SK-MEL-5 (cell line): ENCODE measurements at regions not wholly inside any gene's neighbourhood (a gene's known extent, or its start where the extent isn't known, plus 50 kb on each side); places are given as distances from the start of the nearest gene placed in this dataset.
A peak's percentile ranks its signal among the peaks of the same experiment; 100 is the strongest.

ENCODE experiments used
- DNase-seq: peaks from one replicate; pipeline ENCODE4 v3.0.0-alpha.2; 2016; ENCODE audit warnings: low read depth, low spot score
- in situ Hi-C: cut with HindIII; loops from 2 replicates; pipeline ENCODE4 v1.10.0; 2016; ENCODE audit warnings: low sequenced_read_pairs, high pct_unique_total_duplicates, low pct_unique_long_range_greater_than_20kb

DNA sequence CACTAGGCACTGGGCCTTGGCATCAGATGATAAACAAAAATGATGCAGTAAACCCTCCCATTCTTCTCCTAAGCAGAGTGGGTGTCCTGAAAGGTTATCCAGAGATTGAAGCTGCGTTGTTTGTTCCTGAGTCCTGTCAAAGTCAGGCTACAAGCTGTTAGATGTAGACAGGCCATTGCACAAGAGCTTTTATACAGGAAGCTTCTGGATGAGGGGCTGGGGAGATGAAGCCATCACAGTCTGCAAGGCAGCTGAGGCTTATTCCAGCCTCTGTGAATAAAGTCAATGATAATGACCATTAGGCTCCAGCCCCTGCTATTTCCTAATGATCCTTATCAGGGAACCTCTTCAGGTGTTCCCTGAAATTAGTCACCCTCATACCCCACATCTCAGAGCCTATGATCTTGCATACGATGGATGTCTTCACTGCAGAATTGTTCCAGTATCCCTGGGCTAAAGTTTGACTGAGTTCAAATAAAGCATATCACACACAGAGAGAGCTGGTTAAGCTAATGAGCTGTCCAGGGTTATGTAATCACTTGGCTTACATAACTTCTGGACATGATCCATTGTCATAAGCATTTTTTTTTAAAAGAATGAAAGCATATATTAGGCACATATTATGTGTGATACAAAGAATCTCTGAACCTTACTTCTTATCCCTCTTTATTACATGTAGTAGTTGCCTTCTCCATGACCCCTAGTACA lies 337.1 kb upstream of the OR4E1 start:
- in situ Hi-C loops, result no loop called here
- DNase-seq, result no peak

DNA sequence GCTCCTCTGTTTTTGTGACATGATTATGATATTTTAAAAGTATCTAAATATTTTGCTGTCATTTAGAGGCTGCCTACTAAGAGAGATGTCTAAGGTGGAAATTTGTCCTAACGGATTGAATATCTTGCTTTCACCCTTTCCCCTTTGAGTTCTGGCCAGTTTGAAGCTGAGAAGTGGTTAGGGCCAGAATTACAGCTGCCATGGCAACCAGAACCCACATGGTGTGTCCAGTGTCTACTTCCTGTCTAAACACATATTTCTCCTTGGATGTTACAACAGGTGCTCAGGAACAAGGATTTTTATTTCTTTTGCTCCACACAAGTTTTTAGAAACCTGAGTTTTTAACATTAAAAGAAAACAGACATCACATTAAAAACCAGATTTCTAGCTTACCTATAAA lies 335.1 kb upstream of the OR4E1 start:
- in situ Hi-C loops, result no loop called here
- no peak for DNase-seq

DNA sequence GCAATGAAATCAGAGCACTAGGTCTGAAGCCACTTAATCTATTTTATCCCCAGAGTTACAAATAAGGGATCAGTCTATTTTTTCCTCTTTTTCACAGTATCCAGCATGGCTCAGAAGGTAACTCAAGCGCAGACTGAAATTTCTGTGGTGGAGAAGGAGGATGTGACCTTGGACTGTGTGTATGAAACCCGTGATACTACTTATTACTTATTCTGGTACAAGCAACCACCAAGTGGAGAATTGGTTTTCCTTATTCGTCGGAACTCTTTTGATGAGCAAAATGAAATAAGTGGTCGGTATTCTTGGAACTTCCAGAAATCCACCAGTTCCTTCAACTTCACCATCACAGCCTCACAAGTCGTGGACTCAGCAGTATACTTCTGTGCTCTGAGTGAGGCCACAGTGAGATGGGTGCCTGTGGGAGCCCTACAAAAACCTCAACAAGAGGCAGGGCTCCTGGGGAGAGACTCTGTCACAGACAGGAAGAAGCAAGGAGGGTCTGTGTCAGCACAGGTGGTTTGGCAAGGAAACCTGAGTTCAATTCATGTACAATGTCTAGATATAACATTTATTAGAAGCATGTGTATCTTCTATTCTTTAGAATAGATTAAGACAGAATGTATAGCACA lies 334.3 kb upstream of the OR4E1 start:
- in situ Hi-C loops, result no loop called here
- DNase-seq, result no peak

DNA sequence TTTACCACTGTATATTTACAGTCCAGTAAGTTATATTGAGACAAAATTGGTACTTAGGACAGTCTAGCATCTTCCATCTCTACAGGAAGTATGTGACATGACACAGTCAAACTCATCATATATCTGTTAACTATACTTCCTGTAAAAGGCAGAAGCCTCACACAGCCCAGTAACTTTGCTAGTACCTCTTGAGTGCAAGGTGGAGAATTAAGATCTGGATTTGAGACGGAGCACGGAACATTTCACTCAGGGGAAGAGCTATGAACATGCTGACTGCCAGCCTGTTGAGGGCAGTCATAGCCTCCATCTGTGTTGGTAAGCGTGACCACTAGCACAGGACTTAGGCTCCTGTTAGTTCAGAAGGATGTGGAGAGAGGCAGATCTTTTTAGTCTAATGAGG lies 333.7 kb upstream of the OR4E1 start:
- in situ Hi-C loops, result no loop called here
- no peak for DNase-seq

DNA sequence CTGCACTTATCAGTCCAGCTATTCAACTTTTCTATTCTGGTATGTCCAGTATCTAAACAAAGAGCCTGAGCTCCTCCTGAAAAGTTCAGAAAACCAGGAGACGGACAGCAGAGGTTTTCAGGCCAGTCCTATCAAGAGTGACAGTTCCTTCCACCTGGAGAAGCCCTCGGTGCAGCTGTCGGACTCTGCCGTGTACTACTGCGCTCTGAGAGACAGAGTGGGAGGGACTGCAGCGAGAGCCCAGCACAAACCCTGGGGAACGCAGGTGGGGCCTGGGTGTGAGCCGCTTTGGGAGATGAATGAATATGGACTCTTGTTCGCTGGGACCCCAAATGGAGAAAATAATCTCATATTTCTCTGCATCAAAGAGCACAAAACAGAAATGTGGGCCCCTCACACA lies 329.8 kb upstream of the OR4E1 start:
- in situ Hi-C loops, result no loop called here
- no peak for DNase-seq

DNA sequence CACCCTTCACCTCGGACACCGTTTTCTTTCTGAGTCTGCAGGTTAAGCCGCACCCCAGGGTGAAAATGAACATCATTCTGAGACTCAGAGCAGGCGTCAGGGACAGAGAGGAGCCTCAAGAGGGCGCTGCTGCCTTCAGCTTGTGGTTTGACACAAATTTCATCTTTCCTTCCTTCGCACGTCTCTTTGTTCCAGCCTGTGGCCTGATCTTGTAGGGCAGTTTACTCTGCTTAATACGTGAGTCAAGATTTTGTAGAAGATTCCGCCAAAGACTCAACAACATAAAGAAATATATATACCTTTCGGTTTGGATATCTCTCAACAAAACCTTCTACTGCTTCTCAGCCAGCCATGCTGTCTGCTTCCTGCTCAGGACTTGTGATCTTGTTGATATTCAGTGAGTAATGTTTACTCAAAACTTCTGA lies 329.3 kb upstream of the OR4E1 start:
- in situ Hi-C loops, result no loop called here
- DNase-seq, result peak; percentile 72

DNA sequence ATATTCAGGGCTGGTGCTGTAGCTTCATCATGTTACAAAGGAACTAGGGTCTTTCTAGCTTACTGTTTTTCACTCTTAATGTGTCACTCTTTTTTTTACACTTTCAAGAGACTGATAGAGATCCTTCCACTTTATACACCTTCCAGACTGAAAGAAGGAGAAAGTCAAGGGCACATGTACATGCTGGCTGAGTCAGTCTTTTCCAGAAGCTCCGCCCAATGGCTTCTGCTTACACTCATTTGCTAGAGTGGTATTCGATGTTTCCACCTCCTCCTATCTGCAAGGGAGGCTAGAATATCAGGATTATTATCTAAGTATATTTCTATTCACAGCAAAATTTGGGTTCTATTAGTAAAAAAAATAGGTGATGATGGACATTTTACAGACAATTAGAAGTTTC lies 325.8 kb upstream of the OR4E1 start:
- no peak for DNase-seq
- in situ Hi-C loops, result no loop called here

DNA sequence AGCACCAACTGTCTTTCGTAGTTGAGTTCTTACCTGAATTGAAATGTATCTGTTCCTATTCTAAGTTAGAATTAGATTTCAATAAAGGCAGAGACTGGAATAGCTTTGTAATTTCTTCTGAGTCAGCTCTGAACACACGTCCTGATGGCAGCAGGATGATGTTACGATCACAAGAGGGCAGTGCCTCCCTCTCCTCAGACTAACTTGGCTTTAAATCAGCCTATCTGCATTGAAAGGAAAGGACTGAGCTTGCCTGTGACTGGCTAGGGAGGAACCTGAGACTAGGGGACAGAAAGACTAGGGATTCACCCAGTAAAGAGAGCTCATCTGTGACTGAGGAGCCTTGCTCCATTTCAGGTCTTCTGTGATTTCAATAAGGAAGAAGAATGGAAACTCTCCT lies 323.7 kb upstream of the OR4E1 start:
- in situ Hi-C loops, result no loop called here

DNA sequence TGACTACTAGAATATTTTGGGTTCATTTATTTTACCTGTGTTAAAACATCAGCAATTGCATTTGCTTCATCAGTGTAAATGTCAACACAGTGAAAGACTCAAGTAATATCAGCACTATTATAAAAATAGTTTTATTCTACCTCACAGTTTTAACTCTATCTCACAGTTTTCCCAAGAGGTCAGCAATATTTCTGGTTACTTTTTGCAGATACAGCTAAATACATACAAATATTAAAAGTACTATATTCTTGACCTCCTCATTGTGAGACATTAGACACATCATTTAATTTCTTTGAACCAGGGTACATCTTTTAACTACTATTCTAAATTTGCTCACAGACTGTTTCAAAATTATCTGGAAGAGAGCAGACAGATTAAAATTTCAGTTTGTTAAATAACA lies 321.7 kb upstream of the OR4E1 start:
- DNase-seq, result no peak
- in situ Hi-C loops, result no loop called here

More for the DNA sequence above, 323.7 kb upstream of the OR4E1 start:
- DNase-seq, result peak; percentile 77

DNA sequence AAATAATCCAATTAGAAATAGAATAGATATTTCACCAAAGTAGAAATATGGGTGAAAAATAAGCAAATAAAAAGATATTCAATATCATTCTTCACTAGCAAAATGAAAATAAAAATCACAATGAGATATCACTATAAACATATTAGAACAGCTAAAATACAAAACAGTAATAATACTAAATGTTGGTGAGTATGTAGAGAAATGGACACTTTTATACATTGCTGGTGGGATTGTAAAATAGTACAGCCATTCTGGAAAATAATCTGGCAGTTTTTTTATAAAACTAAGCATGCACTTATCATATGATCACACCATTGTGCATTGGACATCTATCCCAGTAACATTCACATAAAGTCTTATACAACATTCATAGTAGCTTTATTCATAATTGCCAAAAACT lies 320.2 kb upstream of the OR4E1 start:
- in situ Hi-C loops, result no loop called here
- DNase-seq, result no peak

DNA sequence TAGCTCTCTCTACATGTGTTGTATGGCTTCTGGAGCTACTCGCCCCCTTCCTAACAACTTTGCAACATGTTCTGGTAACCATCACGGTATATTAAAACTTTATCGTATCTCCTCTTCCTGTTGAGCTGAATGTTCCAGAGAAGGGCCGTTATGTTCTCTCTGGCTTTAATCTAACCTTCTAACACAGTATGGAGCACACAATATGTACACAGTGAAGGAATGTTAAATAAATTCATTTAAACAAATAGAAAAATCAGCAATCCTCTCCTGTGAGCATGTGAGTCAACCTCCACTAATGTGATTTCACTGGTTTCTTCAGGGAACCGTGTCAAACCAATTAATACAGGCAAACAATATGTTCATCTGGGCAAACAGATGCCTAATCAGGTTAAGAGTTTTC lies 319.5 kb upstream of the OR4E1 start:
- in situ Hi-C loops, result no loop called here
- no peak for DNase-seq

DNA sequence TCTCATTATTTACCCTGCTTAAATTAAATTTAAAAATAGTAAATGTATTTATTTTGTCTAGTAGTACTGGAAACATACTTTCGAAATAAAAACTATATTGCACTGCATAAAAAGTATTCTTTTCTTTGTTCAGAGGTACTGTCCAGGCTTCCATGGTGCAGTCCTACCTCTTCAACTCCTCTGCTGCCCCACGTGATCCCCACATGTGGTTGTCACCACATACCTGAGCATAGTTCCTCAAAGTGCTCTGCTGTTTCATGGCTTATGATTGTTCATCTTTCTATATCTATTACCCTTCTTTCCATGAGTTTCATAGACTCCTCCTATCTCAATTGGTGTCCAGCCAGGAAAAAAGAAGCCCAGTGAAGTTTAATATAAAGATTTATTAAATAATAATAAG lies 317.5 kb upstream of the OR4E1 start:
- in situ Hi-C loops, result no loop called here
- no peak for DNase-seq

DNA sequence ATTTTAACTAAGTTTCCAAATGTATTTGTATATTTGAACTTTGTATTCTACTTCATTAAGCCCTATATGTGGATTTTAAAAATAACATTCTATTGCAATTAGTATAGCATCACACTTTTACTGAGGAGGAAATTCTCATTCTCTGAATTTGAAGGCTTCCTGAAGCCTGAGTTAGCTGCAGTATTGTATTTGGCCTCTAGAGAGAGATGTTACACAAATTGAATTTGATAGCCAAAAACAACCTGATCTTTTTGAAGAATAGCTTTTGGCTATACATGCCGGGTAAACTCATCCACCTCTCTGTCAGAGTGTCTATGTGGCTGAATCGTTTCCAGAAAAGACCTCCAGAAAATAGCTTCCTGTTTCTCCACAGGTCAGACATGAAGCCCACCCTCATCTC lies 316.5 kb upstream of the OR4E1 start:
- in situ Hi-C loops, result no loop called here
- DNase-seq, result peak; percentile 44

DNA sequence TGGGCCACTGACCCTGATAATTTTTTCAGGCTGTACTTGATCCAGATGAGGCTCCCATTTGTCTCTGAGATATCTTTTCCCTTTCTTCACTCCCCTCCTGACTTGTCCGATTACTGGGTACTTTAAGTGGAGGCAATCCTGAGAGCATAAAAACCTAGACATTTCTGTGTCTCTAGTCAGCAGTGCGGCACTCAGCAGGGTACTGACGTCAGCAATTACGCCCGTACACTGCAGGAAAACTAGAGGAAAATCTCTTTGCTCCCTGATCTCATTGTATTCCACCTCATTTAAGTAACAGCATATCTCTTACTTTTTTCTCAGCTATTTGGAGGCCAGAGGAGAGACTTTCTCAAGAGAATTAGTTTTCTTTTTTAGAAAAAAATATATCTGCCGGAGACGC lies 315.5 kb upstream of the OR4E1 start:
- in situ Hi-C loops, result no loop called here
- DNase-seq, result peak; percentile 68

DNA sequence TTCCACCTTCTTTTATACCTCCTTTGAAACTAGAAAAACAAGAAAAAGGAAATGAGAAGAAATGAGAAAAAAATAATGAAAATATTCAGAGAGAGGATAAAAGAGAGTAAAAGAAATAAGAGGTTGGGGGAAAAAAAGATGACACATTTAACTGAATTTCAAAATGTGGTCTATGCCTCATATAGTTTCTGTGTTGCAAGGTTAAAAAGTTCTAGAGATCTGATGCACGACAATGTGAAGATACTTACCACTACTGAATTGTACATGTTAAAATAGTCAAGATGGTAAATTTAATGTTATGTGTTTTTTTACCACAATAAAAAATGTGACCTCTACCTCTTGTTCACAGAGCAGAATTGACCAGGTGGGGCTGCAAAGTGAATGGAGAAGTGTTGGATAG lies 314.8 kb upstream of the OR4E1 start:
- in situ Hi-C loops, result no loop called here
- no peak for DNase-seq

DNA sequence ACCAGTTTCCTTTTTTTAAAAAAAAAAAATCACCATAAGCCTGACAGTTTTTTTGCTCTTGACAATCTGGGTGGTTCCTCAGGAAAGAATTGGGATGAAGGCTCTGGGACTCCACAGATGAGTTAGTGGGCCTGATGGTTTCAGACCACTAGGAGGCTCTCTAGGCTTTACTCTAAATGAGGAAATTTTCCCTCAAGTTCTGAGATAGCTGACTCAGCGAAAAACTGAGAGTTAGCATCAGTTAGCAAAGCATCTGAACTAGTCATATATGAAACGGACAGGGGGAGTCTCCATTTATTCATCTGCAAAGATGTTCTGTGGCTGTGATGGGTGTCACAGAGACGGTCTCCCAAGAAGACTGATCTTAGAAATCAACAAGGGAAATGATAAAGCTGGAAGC lies 314.3 kb upstream of the OR4E1 start:
- peak; percentile 75 for DNase-seq
- in situ Hi-C loops, result no loop called here

DNA sequence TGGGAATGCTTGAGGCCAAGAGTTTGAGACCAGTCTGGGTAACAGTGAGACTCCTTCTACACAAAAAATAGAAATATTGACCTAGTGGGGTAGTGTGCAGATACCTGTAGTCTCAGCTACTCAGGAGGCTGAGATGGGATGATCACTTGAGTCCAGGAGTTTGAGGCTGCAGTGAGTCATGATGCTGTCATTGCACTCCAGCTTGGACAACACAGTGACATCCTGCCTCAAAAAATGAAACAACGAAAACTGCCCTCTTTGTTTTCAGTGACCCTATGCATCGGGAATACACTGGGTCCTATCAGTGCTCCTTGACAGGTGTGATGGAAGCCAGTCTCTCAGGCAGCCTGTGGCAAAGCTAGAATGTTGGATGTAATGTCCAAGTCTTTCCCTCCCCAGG lies 311.5 kb upstream of the OR4E1 start:
- no peak for DNase-seq
- in situ Hi-C loops, result no loop called here

DNA sequence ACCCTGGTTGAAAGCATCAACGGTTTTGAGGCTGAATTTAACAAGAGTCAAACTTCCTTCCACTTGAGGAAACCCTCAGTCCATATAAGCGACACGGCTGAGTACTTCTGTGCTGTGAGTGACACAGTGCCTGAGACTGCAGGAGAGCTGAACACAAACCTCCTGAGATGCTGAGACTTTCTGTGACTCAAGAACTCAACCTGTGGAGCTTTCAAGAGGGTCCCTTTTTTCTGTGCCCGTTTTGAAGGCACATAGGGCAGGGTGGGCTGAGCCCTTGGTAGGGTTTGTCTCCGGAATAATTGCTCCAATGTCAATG lies 305.3 kb upstream of the OR4E1 start:
- in situ Hi-C loops, result no loop called here
- DNase-seq, result no peak

DNA sequence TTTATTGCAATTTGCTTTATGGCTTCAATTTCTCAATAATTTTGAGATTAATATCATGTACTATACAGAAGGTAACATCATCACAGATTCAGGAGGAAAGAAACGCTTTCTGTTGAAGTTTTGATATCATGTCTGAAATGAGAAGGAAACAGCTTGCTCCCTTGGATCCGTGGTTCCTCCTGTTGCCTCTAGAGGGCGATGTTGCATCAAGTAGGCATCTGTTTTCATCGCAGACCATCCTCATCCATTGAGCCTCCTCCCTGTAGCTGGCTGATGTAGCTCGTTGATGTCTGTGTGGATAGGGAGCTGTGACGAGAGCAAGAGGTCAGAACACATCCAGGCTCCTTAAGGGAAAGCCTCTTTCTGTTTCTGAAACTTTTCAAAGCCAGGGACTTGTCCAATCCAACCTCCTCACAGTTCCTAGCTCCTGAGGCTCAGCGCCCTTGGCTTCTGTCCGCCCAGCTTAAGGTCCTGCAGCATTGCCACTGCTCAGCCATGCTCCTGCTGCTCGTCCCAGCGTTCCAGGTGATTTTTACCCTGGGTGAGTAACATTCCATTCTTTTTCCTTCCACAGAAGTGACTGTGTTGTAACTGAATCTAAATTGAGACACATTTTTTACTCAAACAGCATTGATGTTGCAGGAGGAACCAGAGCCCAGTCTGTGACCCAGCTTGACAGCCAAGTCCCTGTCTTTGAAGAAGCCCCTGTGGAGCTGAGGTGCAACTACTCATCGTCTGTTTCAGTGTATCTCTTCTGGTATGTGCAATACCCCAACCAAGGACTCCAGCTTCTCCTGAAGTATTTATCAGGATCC lies 304.8 kb upstream of the OR4E1 start:
- in situ Hi-C loops, result no loop called here
- peak; percentile 75 for DNase-seq
